Endothelial cell of umbilical vein (primary cell): ENCODE measurements at regions not wholly inside any gene's neighbourhood (a gene's known extent, or its start where the extent isn't known, plus 50 kb on each side); places are given as distances from the start of the nearest gene placed in this dataset.

ENCODE experiments used
- EZH2 ChIP-seq: IDR thresholded peaks from 2 replicates; pipeline ENCODE4 v1.6.1; 2012; ENCODE audit warnings: borderline replicate concordance, low read depth, mild to moderate bottlenecking, moderate library complexity, low read length, inconsistent platforms; ENCODE audit not compliant: severe bottlenecking
- GATA2 ChIP-seq: IDR thresholded peaks from 2 replicates; pipeline ENCODE4 v1.7.0; 2011; ENCODE audit warnings: low read depth, mild to moderate bottlenecking, moderate library complexity, mixed read lengths, low read length; ENCODE audit not compliant: insufficient read length, insufficient read depth
- JUN ChIP-seq: IDR thresholded peaks from 2 replicates; pipeline ENCODE4 v1.6.1; 2011; ENCODE audit warnings: borderline replicate concordance, low read depth; ENCODE audit not compliant: insufficient read length, insufficient read depth
- MAX ChIP-seq: IDR thresholded peaks from 2 replicates; pipeline ENCODE4 v1.6.1; 2011; ENCODE audit not compliant: insufficient read depth, insufficient read length
- POLR2A ChIP-seq: IDR thresholded peaks from 2 replicates; pipeline ENCODE4 v1.6.1; 2012; ENCODE audit warnings: low read depth, mild to moderate bottlenecking, control low read depth, low read length
- POLR2AphosphoS5 ChIP-seq: IDR thresholded peaks from 2 replicates; pipeline ENCODE4 v1.6.1; 2012; ENCODE audit warnings: low read depth, mild to moderate bottlenecking, control low read depth, low read length, moderate library complexity; ENCODE audit not compliant: insufficient read depth
- TF ChIP-seq, protein P1 (sequence below), 2 donors: IDR thresholded peaks; 1 replicate in 1 of 2; 2 replicates in 1 of 2; pipeline ENCODE4 v1.5.1; 2011; ENCODE audit warnings: low read length in 2 of 2, mild to moderate bottlenecking in 2 of 2, moderate library complexity in 2 of 2, control low read depth in 1 of 2, inconsistent platforms in 1 of 2, low read depth in 1 of 2; ENCODE audit not compliant: insufficient read depth in 1 of 2; ENCODE audit errors: extremely low read depth in 1 of 2

- TF ChIP-seq POLR2A (no peak), EZH2 (no peak), GATA2 (no peak), POLR2AphosphoS5 (no peak), JUN (no peak), MAX (no peak)
- TF ChIP-seq, protein P1, sequence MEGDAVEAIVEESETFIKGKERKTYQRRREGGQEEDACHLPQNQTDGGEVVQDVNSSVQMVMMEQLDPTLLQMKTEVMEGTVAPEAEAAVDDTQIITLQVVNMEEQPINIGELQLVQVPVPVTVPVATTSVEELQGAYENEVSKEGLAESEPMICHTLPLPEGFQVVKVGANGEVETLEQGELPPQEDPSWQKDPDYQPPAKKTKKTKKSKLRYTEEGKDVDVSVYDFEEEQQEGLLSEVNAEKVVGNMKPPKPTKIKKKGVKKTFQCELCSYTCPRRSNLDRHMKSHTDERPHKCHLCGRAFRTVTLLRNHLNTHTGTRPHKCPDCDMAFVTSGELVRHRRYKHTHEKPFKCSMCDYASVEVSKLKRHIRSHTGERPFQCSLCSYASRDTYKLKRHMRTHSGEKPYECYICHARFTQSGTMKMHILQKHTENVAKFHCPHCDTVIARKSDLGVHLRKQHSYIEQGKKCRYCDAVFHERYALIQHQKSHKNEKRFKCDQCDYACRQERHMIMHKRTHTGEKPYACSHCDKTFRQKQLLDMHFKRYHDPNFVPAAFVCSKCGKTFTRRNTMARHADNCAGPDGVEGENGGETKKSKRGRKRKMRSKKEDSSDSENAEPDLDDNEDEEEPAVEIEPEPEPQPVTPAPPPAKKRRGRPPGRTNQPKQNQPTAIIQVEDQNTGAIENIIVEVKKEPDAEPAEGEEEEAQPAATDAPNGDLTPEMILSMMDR (IDR thresholded peaks at IDR 0.05; ENCODE audit: extremely low read depth in 1 of 2, insufficient read depth in 1 of 2, low read depth in 1 of 2, low read length in 2 of 2) = no peak
Observed at GRCh38 chr1:229980009-229980408, 87.0 kb upstream of the GALNT2 start.
